ENCODE measurements at regions not wholly inside any gene's neighbourhood (a gene's known extent, or its start where the extent isn't known, plus 50 kb on each side); places are given as distances from the start of the nearest gene placed in this dataset.

- TF ChIP-seq YY1 (IDR thresholded peaks at IDR 0.05; ENCODE audit: insufficient read depth, insufficient read length) (no peak), ZNF274 (IDR thresholded peaks at IDR 0.05; ENCODE audit: low read depth, low read length) (no peak)
Measured at GRCh38 chr7:109121599-109122300, 552.1 kb downstream of the DNAJB9 start.
